ENCODE measurements at regions not wholly inside any gene's neighbourhood (a gene's known extent, or its start where the extent isn't known, plus 50 kb on each side); places are given as distances from the start of the nearest gene placed in this dataset.
"Not testable (repeated sequence)": the region's sequence is repeated elsewhere in the genome, so short reads cannot be mapped to it uniquely, and the experiment has no call there.

DNA sequence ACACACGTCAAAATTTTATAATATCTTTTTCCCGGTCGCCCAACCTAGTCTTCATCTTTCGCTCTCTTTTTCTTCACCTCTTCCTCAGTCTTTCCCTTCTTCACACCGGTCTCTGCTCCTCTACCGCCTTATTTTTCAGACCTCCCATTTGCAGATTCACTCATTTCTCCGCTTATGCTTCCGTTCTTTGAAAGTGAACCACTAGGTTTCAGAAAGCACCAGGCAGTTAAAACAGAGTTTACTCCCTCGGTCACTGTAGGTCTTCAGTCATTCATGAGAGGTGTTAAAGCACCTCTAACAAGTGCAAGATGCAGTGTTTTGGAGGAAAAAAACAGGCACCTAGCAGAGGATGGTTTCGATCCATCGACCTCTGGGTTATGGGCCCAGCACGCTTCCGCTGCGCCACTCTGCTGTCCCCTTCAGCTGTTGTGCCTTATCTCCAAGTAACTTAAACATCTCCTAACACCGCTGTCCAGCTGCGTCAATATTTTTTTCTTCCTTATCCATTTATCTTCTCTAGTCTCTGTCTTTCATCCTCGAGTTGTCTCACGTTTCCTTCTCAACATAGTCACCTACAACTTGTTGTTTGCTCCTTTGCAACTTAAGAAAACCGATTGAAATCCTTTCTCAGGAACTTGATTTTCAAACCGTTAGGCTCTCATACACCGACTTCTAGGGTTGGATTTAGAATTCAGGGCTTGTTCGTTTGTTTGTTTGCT lies 119.7 kb upstream of the ZNF184 start:
- DNase-seq (ENCODE audit: low spot score) (peak; percentile 71), FAIRE-seq (no peak)

- DNase-seq (ENCODE audit: low spot score) (no peak), FAIRE-seq (no peak)
These were observed 119.0 kb upstream of the ZNF184 start for GRCh38 chr6:27591699-27592480.

- FAIRE-seq; DNase-seq (ENCODE audit: low spot score): not testable (repeated sequence)
These were observed 112.4 kb upstream of the ZNF184 start for GRCh38 chr6:27585316-27585715.

DNA sequence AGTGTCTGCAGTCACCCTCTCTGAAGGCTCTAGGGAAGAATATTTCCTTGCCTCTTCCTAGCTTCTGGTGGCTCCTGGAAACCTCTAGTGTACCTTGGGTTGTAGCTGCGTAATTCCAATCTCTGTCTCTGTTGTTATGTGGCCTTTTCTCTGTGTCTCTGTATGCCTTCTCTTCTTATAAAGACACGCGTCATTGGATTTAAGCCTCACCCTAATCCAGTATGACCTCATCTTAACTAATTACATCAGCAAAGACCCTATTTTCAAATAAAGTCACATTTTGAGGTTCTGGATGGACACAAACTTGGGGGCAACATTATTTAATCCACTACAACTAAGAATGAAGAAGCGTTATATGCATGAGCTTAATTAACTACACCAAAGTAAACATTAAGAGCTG lies 111.4 kb upstream of the ZNF184 start:
- no peak for FAIRE-seq
- DNase-seq (ENCODE audit: low spot score) = no peak

- FAIRE-seq (no peak), DNase-seq (ENCODE audit: low spot score) (peak; percentile 49)
These were observed 110.2 kb upstream of the ZNF184 start for GRCh38 chr6:27582928-27583725.

GRCh38 chr6:27579973-27580372 lies 107.1 kb upstream of the ZNF184 start:
- no peak for FAIRE-seq
- no peak for DNase-seq (ENCODE audit: low spot score)

DNA sequence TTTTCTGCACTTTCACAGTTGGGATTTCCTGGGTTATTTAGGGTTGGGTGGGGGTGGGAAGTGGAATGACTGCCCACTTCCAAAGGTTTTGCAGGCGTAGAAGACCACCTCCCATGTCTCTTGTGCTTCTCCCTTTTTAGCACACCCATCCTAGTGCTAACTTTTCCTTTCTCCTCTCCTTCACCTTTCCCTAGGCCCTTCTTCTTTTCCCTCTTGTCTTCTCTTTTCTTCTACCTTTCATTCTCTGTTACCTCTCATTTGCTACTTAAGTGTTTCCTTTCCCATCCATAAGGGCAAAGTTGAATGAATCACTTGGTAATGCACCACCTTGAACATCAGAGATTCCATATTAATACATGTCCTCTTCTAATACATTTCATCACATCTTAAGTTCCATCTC lies 105.0 kb upstream of the ZNF184 start:
- FAIRE-seq (no peak), DNase-seq (ENCODE audit: low spot score) (no peak)

DNA sequence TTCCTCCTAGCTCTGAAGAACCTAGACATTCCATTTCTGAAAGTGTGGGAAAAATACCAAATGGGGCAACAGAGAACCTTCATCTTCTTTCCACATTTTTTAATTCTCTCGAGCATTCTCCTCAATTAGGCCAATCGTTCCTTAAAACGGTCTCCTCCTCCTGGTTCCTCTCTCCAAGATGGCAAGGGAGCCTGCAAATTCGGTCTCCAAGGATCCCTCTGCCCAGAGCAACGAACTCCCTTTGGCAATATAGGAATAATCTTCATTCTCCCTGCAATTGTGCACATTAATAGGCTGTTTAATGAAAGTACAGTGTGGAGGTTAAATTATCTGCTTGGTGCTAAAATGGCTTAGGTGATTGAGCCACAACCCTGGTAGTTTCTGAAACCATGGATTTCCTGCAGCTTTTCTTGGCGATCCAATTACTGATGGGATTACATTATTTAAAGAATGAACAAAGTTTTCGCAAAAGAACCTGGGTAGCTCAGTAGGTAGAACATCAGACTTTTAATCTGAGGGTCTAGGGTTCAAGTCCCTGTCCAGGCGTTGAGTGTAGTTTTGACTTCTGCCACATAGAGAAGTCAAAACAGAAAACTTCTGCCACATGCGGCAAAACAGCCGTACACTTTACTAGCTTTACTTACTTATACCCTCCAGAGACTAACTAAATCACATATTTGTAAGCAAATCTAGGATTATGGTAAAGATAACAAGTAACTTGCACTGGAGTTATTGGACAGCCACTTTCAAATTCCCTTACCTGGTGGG lies 102.9 kb upstream of the ZNF184 start:
- DNase-seq (ENCODE audit: low spot score) (no peak), FAIRE-seq (no peak)

DNA sequence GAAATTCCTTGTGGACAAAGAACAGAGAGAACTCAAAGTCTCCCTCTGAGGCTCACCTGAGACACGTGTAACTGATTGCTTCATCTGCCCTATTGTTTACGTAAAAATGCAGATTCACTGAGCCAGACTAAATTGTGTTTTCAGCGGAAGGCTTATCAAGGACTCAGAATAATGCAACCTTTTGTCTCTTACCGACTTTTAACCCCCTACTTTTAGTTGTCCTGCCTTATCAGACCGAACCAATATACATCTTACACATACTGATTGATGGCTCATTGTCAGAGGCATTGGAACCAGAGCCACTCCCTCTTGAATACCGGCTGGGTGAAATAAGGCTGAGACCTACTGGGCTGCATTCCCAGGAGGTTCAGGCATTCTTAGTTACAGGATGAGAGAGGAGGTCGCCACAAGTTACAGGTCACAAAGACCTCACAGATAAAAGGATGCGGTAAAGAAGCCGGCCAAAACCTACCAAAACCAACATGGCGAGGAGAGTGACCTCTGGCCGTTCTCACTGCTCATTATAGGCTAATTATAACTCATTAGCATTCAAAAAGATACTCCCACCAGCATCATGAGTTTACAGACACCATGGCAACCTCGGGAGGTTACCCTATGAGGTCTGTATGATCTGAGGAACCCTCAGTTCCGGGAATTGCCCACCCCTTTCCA lies 95.5 kb upstream of the ZNF184 start:
- DNase-seq (ENCODE audit: low spot score) (no peak), FAIRE-seq (peak; percentile 76)

DNA sequence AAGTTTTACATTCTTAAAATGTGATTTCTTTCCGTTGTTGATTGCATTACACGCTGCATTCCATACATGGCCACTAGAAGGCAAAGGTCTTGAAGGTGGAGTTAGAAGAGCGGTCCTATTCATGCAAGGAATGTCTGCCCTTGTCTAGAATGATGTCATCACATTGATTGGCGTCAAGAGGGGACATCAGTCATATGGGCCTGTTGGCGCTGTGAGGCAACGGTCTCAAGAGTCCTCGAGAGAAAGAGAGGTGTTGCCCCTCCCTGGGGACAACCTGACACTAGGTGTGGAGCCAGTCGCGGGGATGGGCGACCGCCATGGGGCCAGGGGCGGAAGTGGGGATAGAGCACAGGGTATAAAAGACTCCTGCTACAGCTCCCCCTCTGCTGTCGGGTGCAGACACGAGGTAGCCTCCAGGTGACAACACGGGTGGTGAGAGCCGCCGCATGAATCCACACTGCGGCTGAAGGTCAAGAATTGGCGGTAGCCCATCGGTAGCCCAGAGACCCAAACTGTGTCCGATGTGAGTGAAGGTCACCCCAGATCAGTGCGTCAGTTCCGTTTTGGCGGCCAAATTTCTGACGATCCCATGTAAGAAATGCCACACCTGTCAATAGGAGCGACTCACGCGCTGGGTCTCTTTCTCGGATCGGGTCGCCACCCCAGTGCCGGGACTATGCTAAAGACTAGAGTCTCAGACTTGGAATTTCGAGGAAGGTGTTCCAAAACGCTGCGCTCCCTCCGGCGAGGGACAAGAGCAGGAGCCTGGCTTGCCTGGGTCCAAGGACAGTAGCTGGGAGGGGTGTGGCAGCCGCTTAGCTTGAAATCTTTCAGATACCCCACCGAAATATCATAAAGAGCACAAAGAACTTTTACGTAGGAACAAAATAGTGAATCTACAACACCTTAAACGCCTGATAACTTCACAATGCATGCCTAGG lies 93.2 kb upstream of the ZNF184 start:
- no peak for FAIRE-seq
- DNase-seq (ENCODE audit: low spot score) = no peak

GRCh38 chr6:27562027-27562410 lies 89.1 kb upstream of the ZNF184 start:
- FAIRE-seq = no peak
- DNase-seq (ENCODE audit: low spot score) = no peak

DNA sequence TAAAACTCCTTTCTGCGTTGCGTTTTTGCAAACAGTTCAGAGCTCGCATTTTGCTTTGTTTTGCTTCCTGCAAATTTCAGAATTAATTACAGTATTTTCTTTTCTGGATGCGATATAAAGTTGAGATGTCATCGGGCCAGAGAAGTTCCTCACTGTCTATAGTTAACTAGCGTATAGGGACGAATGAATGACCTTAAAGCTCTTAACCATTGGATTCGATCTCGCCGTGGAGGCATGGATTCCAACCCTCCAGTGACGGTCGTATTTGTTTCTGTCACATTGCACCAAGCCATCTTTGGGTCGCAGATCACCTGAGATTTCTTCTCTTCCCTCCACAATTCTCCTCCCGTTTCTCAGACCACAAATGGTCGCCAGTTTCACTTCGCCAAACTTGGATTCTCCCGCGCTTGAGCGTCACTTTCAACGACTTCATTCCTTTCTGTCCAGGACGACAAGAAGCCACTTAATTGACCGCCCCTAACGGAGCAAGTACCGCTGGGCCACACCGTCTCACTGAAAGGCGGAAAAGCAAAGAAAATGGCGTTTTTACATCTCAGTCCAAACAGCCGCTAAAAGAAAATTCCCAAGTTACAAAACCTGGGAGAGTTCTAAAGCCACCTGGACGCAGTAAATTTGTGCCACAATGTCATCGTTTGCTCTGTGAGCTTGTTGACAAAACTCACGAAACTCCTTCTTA lies 85.3 kb upstream of the ZNF184 start:
- FAIRE-seq (no peak), DNase-seq (ENCODE audit: low spot score) (peak; percentile 10)

- DNase-seq (ENCODE audit: low spot score) = no peak
- FAIRE-seq = no peak
These were observed 83.5 kb upstream of the ZNF184 start for GRCh38 chr6:27556406-27556805.

DNA sequence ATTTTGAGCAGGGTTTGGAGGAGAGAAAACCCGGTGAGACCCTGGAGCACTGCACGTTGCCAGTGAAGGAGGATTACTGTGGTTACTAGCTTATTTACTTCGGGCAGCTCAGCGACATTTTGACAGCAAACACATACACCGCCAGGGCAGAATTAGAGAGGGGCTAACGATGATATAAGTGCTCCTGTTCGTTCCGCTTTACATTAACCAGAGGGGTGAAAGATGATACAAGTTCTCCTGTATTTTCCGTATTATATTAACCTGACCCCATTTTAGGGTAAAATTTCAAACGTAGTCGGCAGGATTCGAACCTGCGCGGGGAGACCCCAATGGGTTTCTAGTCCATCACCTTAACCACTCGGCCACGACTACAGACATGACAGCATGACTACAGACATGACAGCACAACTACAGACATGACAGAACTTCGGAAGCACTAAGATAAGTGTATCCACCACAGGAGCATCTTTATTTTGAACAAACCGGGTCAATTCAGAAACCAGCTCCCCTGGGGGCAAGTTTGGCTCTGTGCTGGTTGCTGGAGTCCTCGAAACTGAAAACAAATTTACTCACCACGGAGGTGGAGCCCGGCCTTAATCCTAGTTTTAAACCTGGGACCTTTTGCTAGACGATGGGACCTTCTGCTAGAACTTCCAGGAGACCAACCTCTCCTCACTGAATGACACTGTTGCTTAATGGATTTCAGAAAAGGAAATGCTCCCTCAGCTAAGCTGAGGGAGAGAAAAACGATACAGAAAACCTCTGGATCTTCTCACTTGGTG lies 80.4 kb upstream of the ZNF184 start:
- FAIRE-seq = peak; percentile 27
- DNase-seq (ENCODE audit: low spot score) = peak; percentile 52

DNA sequence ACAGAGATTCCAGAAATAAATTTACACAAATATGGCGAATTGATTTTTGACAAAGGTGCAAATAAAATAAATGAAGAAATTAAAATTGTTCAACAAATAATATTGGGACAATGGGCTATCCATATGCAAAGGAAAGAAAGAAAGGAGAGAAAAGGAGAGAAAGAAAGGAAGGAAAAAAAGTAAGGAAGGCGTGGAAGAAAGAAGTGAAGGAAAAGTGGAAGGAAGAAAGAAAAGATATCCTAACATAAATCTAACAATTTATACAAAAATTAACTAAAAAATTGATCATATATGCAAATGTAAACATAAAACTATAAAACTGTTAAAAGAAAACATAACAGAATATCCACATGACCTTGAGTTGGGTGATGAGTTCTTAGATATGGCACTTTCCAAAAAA lies 78.7 kb upstream of the ZNF184 start:
- FAIRE-seq (no peak), DNase-seq (ENCODE audit: low spot score) (no peak)

DNA sequence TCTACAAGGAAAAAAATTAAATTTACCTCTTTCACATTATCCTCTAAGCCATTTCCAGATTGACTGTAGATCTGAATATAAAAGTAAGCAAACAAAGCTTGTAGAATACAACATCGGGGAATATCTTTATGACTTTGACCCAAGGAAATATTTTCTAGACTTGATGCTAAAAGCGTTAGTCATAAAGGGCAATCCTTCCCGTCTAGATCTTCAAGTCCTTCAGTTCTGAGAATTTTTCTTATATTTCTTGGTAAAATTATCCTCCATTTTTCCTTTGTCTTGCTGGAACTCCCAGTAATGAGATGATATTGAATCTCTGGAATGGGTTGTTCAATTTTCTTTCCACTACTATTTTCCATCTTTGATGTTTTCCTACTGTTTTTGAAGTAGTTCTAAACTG lies 77.8 kb upstream of the ZNF184 start:
- DNase-seq (ENCODE audit: low spot score) (no peak), FAIRE-seq (no peak)

DNA sequence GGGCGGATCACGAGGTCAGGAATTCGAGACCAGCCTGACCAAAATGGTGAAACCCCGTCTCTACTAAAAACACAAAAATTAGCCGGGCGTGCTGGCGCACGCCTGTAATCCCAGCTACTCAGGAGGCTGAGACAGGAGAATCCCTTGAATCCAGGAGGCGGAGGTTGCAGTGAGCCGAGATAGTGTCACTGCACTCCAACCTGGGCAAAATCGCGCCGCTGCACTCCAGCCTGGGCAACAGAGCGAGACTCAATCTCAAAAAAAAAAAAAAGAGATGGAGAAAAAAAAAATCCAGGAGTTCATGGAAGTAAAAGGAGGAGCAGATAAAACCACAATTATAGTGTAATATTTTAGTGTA lies 76.3 kb upstream of the ZNF184 start:
- not testable (repeated sequence) for DNase-seq (ENCODE audit: low spot score); FAIRE-seq

All from urothelium cell line (cell line).